Fibroblast of villous mesenchyme (primary cell): ENCODE measurements at regions not wholly inside any gene's neighbourhood (a gene's known extent, or its start where the extent isn't known, plus 50 kb on each side); places are given as distances from the start of the nearest gene placed in this dataset.

Source experiments
- DNase-seq: peaks from one replicate; pipeline ENCODE4 v3.0.0-alpha.2; 2010; ENCODE audit warnings: low read depth
- H3K4me3 ChIP-seq: 2 replicates; pipeline ENCODE4 v1.5.1; 2011; ENCODE audit warnings: low read depth, mild to moderate bottlenecking, low read length
- CTCF ChIP-seq: IDR thresholded peaks from 2 replicates; pipeline ENCODE4 v1.5.1; 2012; ENCODE audit warnings: low read depth, mild to moderate bottlenecking, low read length; ENCODE audit not compliant: insufficient read depth

- H3K4me3 ChIP-seq, result no peak overlapping the region
- no peak for TF ChIP-seq CTCF
- DNase-seq, result no peak
Observed at GRCh38 chr9:90107726-90108655, 503.2 kb downstream of the GADD45G start.

GRCh38 chr9:90112788-90113187 is 508.0 kb downstream of the GADD45G start:
- DNase-seq, result peak; percentile 38
- no peak for TF ChIP-seq CTCF
- no peak overlapping the region for H3K4me3 ChIP-seq

- no peak overlapping the region for H3K4me3 ChIP-seq
- TF ChIP-seq CTCF, result no peak
- DNase-seq, result no peak
Observed at GRCh38 chr9:90114641-90115425, 510.0 kb downstream of the GADD45G start.

- H3K4me3 ChIP-seq, result no peak overlapping the region
- no peak for TF ChIP-seq CTCF
- no peak for DNase-seq
Observed at GRCh38 chr9:90121762-90122161, 517.0 kb downstream of the GADD45G start.

- no peak overlapping the region for H3K4me3 ChIP-seq
- TF ChIP-seq CTCF, result no peak
- peak; percentile 10 for DNase-seq
Observed at GRCh38 chr9:90124961-90125360, 517.7 kb downstream of the DIRAS2 start.

GRCh38 chr9:90127923-90128322 is 514.7 kb downstream of the DIRAS2 start:
- H3K4me3 ChIP-seq, result no peak overlapping the region
- no peak for TF ChIP-seq CTCF
- no peak for DNase-seq
